Activated CD4-positive, alpha-beta T cell treated with anti-CD3 and anti-CD28 coated beads, Interleukin-10, Interleukin-2, amounts not matched to agents 100 ng/mL and 50 ng/mL, durations not matched to agents 16 hours and 8 hours (primary cell): ENCODE measurements at regions not wholly inside any gene's neighbourhood (a gene's known extent, or its start where the extent isn't known, plus 50 kb on each side); places are given as distances from the start of the nearest gene placed in this dataset.
"Not testable (repeated sequence)": the region's sequence is repeated elsewhere in the genome, so short reads cannot be mapped to it uniquely, and the experiment has no call there.

ENCODE experiments used
- DNase-seq: peaks from one replicate; pipeline ENCODE4 v3.0.0-alpha.2; 2020

- no peak for DNase-seq
Observed at GRCh38 chr16:65279576-65279975, 157.7 kb upstream of the CDH11 start.

DNA sequence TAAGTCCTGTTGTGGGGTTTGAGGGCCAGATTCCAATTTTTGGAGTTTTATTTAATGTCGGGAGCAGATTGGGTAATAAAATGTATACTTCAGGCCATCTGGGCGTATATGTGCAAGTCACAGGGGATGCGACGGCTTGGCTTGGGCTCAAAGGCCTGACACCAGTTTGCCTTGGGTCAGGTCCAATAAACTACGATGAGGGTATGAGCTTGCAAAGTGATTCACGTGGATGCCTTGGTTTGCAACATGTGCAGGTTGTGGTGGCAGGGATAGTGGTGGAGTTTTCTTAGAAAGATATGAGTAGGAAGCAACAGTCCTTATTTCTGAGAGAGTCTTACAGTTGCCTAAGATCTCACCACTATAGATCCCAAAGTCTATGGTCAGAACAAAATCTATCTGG, 157.0 kb upstream of the CDH11 start:
- no peak for DNase-seq

DNA sequence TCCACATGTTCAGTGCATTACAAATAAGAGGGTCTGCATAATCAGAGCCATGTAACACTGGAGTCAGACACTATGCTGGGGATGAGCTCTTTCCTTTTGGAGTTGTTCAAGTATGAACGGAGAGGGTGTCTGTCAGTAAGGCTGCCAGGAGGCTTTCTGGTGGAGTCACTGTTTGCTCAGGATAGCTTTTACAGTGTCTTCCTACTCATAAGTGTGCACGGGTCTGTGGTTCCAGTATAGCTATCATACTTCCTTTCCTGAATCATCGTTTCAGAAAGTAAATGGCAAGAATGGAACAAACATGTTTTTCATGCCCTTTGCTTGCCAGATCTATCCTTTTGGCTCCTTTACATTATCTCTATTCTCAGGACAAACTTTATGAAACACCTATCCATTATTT, 152.7 kb upstream of the CDH11 start:
- DNase-seq, result no peak

- DNase-seq, result no peak
Observed at GRCh38 chr16:65272699-65273414, 151.0 kb upstream of the CDH11 start.

DNA sequence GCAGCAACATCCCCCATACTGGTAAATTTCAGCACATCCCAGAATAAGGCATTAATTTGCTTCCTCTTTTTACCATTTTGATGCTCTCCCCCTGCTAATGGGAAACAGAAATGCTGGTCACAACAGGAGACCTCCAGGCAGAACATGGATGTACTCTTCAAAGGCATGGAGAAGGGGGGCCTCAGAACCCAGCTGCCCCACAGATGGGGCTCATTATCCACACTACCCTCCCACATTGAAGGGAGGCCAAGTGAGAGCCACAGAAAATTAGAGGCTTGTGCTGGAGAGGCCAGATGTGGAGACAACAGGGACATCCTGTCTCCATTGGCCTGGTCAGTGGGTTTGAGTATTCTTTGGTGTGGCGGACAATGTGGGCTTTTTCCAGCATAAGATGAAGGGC, 150.1 kb upstream of the CDH11 start:
- DNase-seq, result no peak

- no peak for DNase-seq
Observed at GRCh38 chr16:65268331-65268730, 146.5 kb upstream of the CDH11 start.

DNA sequence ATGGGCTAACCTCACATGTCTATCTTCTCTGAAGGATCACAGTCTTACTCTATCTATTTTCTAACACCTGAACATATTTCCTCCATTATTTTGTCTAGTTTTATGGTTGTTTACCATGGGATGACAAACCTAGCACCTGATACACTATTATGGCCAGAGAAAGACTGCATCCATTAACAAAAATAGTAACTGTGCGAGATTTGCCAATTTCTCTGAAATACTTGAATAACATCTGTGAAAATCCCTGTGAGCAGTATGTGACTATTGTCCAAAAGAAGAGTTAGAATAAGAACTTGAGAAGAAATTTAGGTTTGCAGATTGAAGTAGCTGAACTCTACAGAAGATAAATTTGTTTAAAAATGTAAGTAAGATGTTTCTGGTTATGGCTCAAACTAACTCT, 142.0 kb upstream of the CDH11 start:
- DNase-seq, result no peak

- DNase-seq, result no peak
Observed at GRCh38 chr16:65260746-65261145, 138.9 kb upstream of the CDH11 start.

GRCh38 chr16:65254144-65254543, 132.3 kb upstream of the CDH11 start:
- DNase-seq, result no peak

- DNase-seq, result no peak
Observed at GRCh38 chr16:65249768-65250167, 127.9 kb upstream of the CDH11 start.

- no peak for DNase-seq
Observed at GRCh38 chr16:65244787-65245186, 122.9 kb upstream of the CDH11 start.

DNA sequence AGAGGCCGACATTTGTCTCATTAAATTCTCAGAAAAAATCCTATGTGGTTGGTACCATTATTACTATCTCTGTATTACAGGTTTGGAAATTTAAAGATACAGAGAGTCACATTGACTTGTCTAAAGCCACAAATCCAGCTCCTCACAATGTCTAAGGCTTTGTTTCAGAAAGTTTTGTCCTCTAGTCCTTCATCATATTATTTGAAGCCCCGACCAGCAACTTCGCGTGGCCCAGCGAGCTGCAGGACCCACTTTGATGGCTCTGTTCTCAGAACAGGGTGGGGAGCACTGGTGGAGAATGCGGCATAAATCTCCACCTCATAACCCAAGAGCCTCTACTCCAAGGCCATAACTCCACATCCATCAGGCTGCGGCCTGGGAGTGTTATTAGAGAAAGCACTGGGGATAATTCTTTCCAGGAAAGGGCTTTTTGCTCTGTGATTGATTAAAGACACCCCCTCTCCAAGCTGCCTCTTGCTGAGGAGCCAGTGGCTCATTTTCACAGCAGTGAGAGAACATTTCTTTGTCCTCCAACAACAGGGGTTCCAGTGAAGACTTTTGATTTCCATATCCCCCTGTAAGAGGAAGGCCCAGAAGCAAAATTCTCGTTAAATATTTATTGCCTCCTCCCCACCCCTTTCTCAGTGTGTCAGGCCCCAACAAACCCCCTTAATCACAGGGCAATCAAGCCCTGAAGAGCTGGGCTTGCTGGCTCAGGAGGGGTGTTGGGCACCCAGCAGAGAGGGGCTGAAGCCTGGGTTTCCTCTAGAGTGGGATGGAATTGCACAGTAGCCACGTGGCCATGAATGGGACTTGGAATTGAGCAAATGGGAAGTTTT, 113.7 kb upstream of the CDH11 start:
- no peak for DNase-seq

- DNase-seq, result not testable (repeated sequence)
Observed at GRCh38 chr16:65234721-65235320, 113.0 kb upstream of the CDH11 start.

DNA sequence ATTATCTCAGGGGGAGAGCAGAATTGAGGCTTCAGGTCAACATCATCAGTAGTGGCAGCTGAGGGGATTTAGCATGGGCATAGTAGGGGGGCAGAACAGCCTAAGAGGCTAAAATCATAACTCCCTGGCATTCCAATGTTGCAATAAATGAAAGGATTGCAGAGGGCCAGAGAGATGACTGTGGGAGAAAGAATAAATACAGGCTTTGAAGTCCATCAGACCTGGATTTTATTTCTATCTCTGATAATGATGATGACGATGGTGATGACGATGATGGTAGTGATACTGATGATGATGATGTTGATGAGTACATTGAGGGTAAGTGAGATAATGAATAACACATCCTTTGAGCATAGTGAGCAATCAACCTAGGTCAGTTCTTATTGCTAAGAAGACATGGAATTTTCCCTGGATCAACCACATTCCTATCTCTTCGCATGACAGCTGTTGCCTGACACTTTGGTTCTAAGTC, 107.4 kb upstream of the CDH11 start:
- DNase-seq, result no peak

DNA sequence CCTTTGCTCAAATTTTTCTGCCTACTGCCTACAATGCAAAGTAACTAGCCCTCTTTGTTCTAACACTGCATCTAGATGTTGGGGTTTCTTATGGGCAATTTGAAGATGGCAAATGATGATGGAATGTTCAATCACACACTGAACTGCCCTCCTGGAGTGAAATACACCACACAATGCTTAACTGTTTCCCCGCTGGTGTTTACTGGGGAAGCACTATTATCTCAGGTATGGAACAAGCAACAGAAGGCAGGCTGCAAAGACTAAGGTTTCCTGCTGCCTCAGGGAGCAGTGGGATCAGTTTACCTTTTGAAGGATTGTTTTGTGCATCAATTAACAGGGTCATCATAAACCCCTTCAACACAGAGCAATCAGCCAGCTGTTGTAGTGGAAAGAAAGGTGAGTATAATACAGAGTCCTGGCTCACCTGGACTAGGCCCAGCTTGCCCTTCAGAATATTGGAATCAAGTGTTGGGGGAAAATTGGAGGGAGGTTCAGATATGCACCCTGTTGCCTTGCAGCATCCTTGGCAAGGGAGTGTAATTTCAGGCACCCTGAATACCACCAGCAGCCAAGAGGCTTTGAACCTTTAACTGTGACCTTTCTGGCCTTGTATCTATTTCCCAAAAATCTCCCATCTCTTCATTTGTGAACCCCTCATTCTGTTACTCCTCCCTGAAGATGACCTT, 105.4 kb upstream of the CDH11 start:
- DNase-seq, result no peak

GRCh38 chr16:65226077-65226476, 104.2 kb upstream of the CDH11 start:
- DNase-seq, result no peak

GRCh38 chr16:65225488-65225887, 103.6 kb upstream of the CDH11 start:
- no peak for DNase-seq

DNA sequence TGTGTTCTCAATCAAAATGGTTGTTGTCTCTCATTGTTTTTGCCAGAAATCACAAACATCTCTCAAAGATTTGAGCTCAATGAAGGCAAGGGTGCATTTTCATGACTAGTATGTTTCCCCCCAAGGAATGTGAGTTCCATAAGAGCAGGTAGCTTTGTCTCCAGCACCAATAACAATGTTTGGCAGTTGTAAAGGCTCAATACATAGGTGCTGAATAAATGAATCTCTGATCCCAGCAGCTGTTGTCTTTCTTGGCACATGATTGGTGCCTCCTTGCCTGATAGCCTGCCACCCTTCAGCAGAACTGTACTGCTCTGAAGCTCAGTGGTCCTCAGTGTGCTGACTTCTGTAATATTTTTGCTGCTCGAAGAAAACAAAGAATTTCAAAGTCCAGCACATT, 103.1 kb upstream of the CDH11 start:
- DNase-seq, result no peak

GRCh38 chr16:65224471-65224870, 102.6 kb upstream of the CDH11 start:
- no peak for DNase-seq

DNA sequence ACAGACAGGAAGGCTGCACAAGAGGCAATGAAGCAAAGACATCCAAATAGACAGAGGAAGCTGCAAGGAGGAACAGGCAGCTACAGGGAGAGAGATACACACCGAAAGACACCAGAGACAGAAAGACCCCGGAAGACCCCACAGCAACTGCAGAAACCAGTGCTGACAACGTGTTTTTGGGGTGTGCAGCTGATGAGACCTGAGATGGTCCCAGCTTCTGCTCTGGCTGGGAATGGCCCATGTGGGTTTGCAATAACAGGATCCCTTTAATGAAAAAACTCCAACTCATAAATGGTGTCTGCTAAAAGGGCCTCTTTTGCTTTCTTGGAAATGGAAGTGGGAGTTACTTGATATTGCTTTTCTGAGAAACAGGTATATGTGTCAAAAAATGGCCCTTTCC, 101.5 kb upstream of the CDH11 start:
- no peak for DNase-seq

DNA sequence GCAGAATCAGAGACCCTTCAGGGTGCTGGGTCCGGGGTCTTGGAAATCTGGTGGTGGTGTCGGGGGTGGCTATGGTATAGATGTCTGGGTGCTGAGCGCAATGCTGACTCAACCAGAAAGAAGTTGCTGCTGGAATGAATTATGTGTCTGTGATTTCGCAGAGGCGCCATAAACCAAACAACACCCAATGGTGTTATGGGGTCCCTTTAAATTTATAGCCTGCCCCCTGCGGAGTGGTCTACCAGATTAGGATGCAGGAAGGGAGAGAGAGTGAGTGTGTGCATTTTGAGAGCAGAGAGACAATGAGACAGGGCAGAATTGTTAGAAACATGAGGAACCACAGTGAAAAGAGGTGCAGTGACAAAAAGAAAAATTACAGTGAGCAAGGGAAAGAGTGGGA, 100.7 kb upstream of the CDH11 start:
- no peak for DNase-seq

- DNase-seq, result no peak
Observed at GRCh38 chr16:65222049-65222448, 100.2 kb upstream of the CDH11 start.

DNA sequence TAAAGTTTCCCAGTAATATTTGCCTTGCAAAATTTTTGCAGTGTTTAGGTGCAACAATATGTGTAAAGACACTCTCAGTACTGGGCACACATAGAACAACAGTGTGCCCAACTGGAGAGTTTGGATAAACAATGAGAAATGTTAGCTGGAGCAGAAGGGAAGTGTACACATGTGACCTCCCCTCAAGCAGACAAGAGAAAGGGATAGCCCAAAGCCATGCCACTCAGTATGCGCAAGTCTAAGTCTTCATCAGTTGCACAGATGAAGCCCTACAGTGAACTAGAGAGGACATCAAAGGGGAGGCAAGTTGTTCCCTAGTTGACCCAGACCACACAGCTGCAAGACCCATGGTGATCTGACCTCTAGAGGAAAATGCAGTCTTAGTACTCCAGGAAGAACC, 97.9 kb upstream of the CDH11 start:
- DNase-seq, result no peak
